H9 (cell line): ENCODE measurements at regions not wholly inside any gene's neighbourhood (a gene's known extent, or its start where the extent isn't known, plus 50 kb on each side); places are given as distances from the start of the nearest gene placed in this dataset.
"Not testable (repeated sequence)": the region's sequence is repeated elsewhere in the genome, so short reads cannot be mapped to it uniquely, and the experiment has no call there.

ENCODE experiments used
- DNase-seq: peaks from one replicate; pipeline ENCODE4 v3.0.0-alpha.2; 2017
- H2AFZ ChIP-seq: one replicate; pipeline ENCODE4 v1.6.1; 2013; ENCODE audit warnings: mild to moderate bottlenecking, low read length, control low read depth, moderate library complexity
- H2AK5ac ChIP-seq: 2 replicates; pipeline ENCODE4 v1.6.1; 2013; ENCODE audit warnings: low read length, control low read depth, mixed read lengths; ENCODE audit not compliant: insufficient read length
- H2BK120ac ChIP-seq: one replicate; pipeline ENCODE4 v1.6.1; 2013; ENCODE audit warnings: low read depth, mild to moderate bottlenecking, low read length, control low read depth, inconsistent platforms; ENCODE audit not compliant: poor library complexity, severe bottlenecking
- H2BK12ac ChIP-seq: 2 replicates; pipeline ENCODE4 v1.6.1; 2013; ENCODE audit warnings: low read length, control low read depth, mixed read lengths, low read depth; ENCODE audit not compliant: insufficient read length
- H2BK15ac ChIP-seq: 2 replicates; pipeline ENCODE4 v1.6.1; 2013; ENCODE audit warnings: low read depth, low read length, control low read depth
- H2BK20ac ChIP-seq: one replicate; pipeline ENCODE4 v1.6.1; 2013; ENCODE audit warnings: low read depth, mild to moderate bottlenecking, low read length, control low read depth, inconsistent platforms; ENCODE audit not compliant: poor library complexity, severe bottlenecking
- H2BK5ac ChIP-seq: 2 replicates; pipeline ENCODE4 v1.6.1; 2013; ENCODE audit warnings: low read length, control low read depth, mixed read lengths; ENCODE audit not compliant: insufficient read length
- H3K14ac ChIP-seq: 2 replicates; pipeline ENCODE4 v1.6.1; 2013; ENCODE audit warnings: low read length, control low read depth; ENCODE audit not compliant: insufficient read depth
- H3K18ac ChIP-seq: 2 replicates; pipeline ENCODE4 v1.6.1; 2013; ENCODE audit warnings: low read depth, mild to moderate bottlenecking, mixed read lengths, low read length, control low read depth; ENCODE audit not compliant: insufficient read length
- H3K23ac ChIP-seq: 2 replicates; pipeline ENCODE4 v1.6.1; 2013; ENCODE audit warnings: low read length, control low read depth, mixed read lengths, low read depth; ENCODE audit not compliant: insufficient read length
- H3K23me2 ChIP-seq: 2 replicates; pipeline ENCODE4 v1.6.1; 2013; ENCODE audit warnings: low read depth, mild to moderate bottlenecking, mixed read lengths, low read length, control low read depth; ENCODE audit not compliant: insufficient read length, poor library complexity, severe bottlenecking
- H3K27ac ChIP-seq: 2 replicates; pipeline ENCODE4 v1.5.1; 2013; ENCODE audit warnings: low read length, control low read depth, mixed read lengths, low read depth; ENCODE audit not compliant: insufficient read length
- H3K27me3 ChIP-seq: 2 replicates; pipeline ENCODE4 v1.6.1; 2013; ENCODE audit warnings: low read length, control low read depth, inconsistent platforms; ENCODE audit not compliant: insufficient read depth
- H3K4ac ChIP-seq: 2 replicates; pipeline ENCODE4 v1.6.1; 2013; ENCODE audit warnings: low read depth, mild to moderate bottlenecking, control low read depth, inconsistent platforms, low read length, moderate library complexity
- H3K4me1 ChIP-seq: 2 replicates; pipeline ENCODE4 v1.6.1; 2013; ENCODE audit warnings: low read length, control low read depth, inconsistent platforms; ENCODE audit not compliant: insufficient read depth
- H3K4me2 ChIP-seq: 2 replicates; pipeline ENCODE4 v1.6.1; 2013; ENCODE audit warnings: low read length, control low read depth, mixed read lengths; ENCODE audit not compliant: insufficient read length, insufficient read depth
- H3K56ac ChIP-seq: 2 replicates; pipeline ENCODE4 v1.6.1; 2013; ENCODE audit warnings: low read depth, mild to moderate bottlenecking, mixed read lengths, low read length, control low read depth; ENCODE audit not compliant: insufficient read length
- H3K79me1 ChIP-seq: 2 replicates; pipeline ENCODE4 v1.6.1; 2013; ENCODE audit warnings: low read depth, mild to moderate bottlenecking, moderate library complexity, low read length, control low read depth, inconsistent platforms; ENCODE audit not compliant: insufficient read depth, poor library complexity, severe bottlenecking
- H3K79me2 ChIP-seq: 2 replicates; pipeline ENCODE4 v1.6.1; 2013; ENCODE audit warnings: low read length, control low read depth, inconsistent platforms; ENCODE audit not compliant: insufficient read depth
- H3K9ac ChIP-seq: 2 replicates; pipeline ENCODE4 v1.6.1; 2013; ENCODE audit warnings: low read length, control low read depth, mixed read lengths; ENCODE audit not compliant: insufficient read length; ENCODE audit errors: extremely low read depth
- H3K9me3 ChIP-seq: one replicate; pipeline ENCODE4 v1.6.1; 2013; ENCODE audit warnings: low read depth, low read length, inconsistent platforms; ENCODE audit not compliant: control insufficient read depth
- H3T11ph ChIP-seq: one replicate; pipeline ENCODE4 v1.6.1; 2013; ENCODE audit warnings: mild to moderate bottlenecking, low read length, control low read depth, inconsistent platforms
- H4K20me1 ChIP-seq: one replicate; pipeline ENCODE4 v1.6.1; 2013; ENCODE audit not compliant: control insufficient read depth, insufficient read length, insufficient read depth
- H4K5ac ChIP-seq: 2 replicates; pipeline ENCODE4 v1.6.1; 2013; ENCODE audit warnings: low read depth, mild to moderate bottlenecking, mixed read lengths, low read length, control low read depth; ENCODE audit not compliant: insufficient read length
- H4K8ac ChIP-seq: replicated peaks from 2 replicates; pipeline ENCODE4 v1.6.1; 2013; ENCODE audit warnings: low read length, control low read depth, mixed read lengths, low read depth; ENCODE audit not compliant: insufficient read length
- H4K91ac ChIP-seq: 2 replicates; pipeline ENCODE4 v1.6.1; 2013; ENCODE audit warnings: low read depth, mild to moderate bottlenecking, moderate library complexity, mixed read lengths, low read length, control low read depth; ENCODE audit not compliant: insufficient read length
- H3K27ac Mint-ChIP-seq, 3 experiments: 2 replicates in 2 of 3; 3 replicates in 1 of 3; pipeline ENCODE4 v1.8.0; 2020 to 2021; ENCODE audit warnings: mixed read lengths in 3 of 3, mild to moderate bottlenecking in 1 of 3, moderate library complexity in 1 of 3
- H3K27me3 Mint-ChIP-seq: 2 replicates; pipeline ENCODE4 v1.8.0; 2021; ENCODE audit warnings: low read depth, mild to moderate bottlenecking, moderate library complexity, mixed read lengths
- H3K36me3 Mint-ChIP-seq, 3 experiments: 2 replicates in 2 of 3; 3 replicates in 1 of 3; pipeline ENCODE4 v1.8.0; 2020 to 2021; ENCODE audit warnings: low read depth in 3 of 3, mixed read lengths in 3 of 3; ENCODE audit not compliant: insufficient read depth in 1 of 3
- H3K4me1 Mint-ChIP-seq, 2 experiments: 2 replicates each; pipeline ENCODE4 v1.8.0; 2020; ENCODE audit warnings: mixed read lengths in 2 of 2
- H3K4me3 Mint-ChIP-seq, 2 experiments: 2 replicates in 1 of 2; 3 replicates in 1 of 2; pipeline ENCODE4 v1.8.0; 2020 to 2021; ENCODE audit warnings: mild to moderate bottlenecking in 2 of 2, mixed read lengths in 2 of 2, moderate library complexity in 1 of 2
- H3K9me3 Mint-ChIP-seq, 2 experiments: 2 replicates in 1 of 2; 3 replicates in 1 of 2; pipeline ENCODE4 v1.8.0; 2020; ENCODE audit warnings: mild to moderate bottlenecking in 2 of 2, mixed read lengths in 2 of 2, moderate library complexity in 1 of 2
- WGBS: extraction: QIAGEN DNeasy Blood & Tissue Kit; methylation state at CpG from one replicate; pipeline ENCODE4 v1.1.7; 2013; ENCODE audit warnings: missing lambda C conversion rate, low lambda C conversion rate, mixed read lengths; ENCODE audit not compliant: insufficient read length; ENCODE audit errors: extremely low coverage; 5-methylcytosine and 5-hydroxymethylcytosine counted together
- TF ChIP-seq, protein P1 (sequence below): fragments of 200-600 bp; sonication (generic); conservative IDR thresholded peaks from 3 replicates; pipeline ENCODE4 v1.8.0; 2021; ENCODE audit warnings: antibody characterized with exemption, mild to moderate bottlenecking

DNA sequence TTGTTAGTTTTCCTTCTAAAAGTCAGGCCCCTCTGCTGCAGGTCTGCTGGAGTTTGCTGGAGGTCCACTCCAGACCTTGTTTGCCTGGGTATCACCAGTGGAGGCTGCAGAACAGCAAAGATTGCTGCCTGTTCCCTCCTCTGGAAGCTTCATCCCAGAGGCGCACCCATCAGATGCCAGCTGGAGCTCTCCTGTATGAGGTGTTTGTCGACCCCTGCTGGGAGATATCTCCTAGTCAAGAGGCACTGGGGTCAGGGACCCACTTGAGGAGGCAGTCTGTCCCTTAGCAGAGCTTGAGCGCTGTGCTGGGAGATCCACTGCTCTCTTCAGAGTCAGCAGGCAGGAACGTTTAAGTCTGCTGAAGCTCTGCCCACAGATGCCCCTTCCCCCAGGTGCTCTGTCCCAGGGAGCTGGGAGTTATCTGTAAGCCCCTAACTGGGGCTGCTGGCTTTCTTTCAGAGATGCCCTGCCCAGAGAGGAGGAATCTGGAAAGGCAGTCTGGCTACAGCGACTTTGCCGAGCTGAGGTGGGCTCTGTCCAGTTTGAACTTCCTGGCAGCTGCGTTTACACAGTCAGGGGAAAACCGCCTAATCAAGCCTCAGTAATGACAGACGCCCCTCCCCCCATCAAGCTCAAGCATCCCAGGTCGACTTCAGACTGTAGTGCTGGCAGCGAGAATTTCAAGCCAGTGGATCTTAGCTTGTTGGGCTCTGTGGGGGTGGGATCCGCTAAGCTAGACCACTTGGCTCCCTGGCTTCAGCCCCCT, 49.9 kb upstream of the PGBD5 start:
- not testable (repeated sequence) for H3K36me3 Mint-ChIP-seq, H3K18ac ChIP-seq, H3K4me1 ChIP-seq, H2BK5ac ChIP-seq, H4K20me1 ChIP-seq, H3K23me2 ChIP-seq, H3K14ac ChIP-seq, H3T11ph ChIP-seq, H3K9me3 Mint-ChIP-seq, H3K9me3 ChIP-seq, H2BK120ac ChIP-seq, H3K4me1 Mint-ChIP-seq, H3K4me2 ChIP-seq, H3K27ac Mint-ChIP-seq, H3K4me3 Mint-ChIP-seq, H3K27me3 ChIP-seq, H2AK5ac ChIP-seq, H4K91ac ChIP-seq, H4K5ac ChIP-seq, H2BK20ac ChIP-seq, H3K56ac ChIP-seq, H3K79me1 ChIP-seq, H3K4ac ChIP-seq, H3K79me2 ChIP-seq, H2AFZ ChIP-seq, H2BK12ac ChIP-seq, H2BK15ac ChIP-seq, H3K23ac ChIP-seq, H3K9ac ChIP-seq, H3K27ac ChIP-seq, H4K8ac ChIP-seq
- peak; percentile 48 for DNase-seq
- TF ChIP-seq, protein P1, sequence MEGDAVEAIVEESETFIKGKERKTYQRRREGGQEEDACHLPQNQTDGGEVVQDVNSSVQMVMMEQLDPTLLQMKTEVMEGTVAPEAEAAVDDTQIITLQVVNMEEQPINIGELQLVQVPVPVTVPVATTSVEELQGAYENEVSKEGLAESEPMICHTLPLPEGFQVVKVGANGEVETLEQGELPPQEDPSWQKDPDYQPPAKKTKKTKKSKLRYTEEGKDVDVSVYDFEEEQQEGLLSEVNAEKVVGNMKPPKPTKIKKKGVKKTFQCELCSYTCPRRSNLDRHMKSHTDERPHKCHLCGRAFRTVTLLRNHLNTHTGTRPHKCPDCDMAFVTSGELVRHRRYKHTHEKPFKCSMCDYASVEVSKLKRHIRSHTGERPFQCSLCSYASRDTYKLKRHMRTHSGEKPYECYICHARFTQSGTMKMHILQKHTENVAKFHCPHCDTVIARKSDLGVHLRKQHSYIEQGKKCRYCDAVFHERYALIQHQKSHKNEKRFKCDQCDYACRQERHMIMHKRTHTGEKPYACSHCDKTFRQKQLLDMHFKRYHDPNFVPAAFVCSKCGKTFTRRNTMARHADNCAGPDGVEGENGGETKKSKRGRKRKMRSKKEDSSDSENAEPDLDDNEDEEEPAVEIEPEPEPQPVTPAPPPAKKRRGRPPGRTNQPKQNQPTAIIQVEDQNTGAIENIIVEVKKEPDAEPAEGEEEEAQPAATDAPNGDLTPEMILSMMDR, result 0 out of 3 replicates have a peak, but pooled peaks have one; percentile 17
- WGBS, result no CpG with 5 or more reads among the region's 12 CpGs
- H3K27me3 Mint-ChIP-seq, result peaks cover 12% of the 10 kb centered on the region
